HepG2 (cell line): ENCODE measurements at regions not wholly inside any gene's neighbourhood (a gene's known extent, or its start where the extent isn't known, plus 50 kb on each side); places are given as distances from the start of the nearest gene placed in this dataset.

Experiments
- ATAC-seq: fragments of 200-7000 bp; cut with Tn5 transposase; 3 replicates; pipeline ENCODE4 v1.9.1; 2020; ENCODE audit warnings: mild to moderate bottlenecking, moderate library complexity
- BruUV-seq: library from RNA; stranded (reverse); fragments of 400-500 nt; replicated peaks from 2 replicates; lab custom pipeline; 2021; lab: Mats Ljungman, UMichigan
- CTCF ChIA-PET: fragments of 300-600 bp; formaldehyde crosslinking; extraction: SDS; loops from one replicate; lab custom pipeline; 2021; ENCODE audit warnings: low total read pairs, inconsistent platforms, low intra/inter-chr PET ratio; lab: Yijun Ruan, JAX
- POLR2A ChIA-PET: fragments of 350-600 bp; sonication (Branson Sonifier 250); formaldehyde crosslinking; loops from one replicate; lab custom pipeline; 2020; ENCODE audit warnings: antibody characterized with exemption, inconsistent platforms; lab: Yijun Ruan, JAX
- DNase-seq: peaks from one replicate; pipeline ENCODE4 v3.0.0-alpha.2; 2015; ENCODE audit warnings: low spot score
- FAIRE-seq: peaks from 3 replicates; lab custom pipeline; 2011; peaks lifted over from hg19 to GRCh38; lab: Jason Lieb, UNC
- H2AFZ ChIP-seq: one replicate; pipeline ENCODE4 v1.6.1; 2011; ENCODE audit warnings: low read length, inconsistent platforms
- H3K27ac ChIP-seq: fragments of 300-600 bp; 3 replicates; pipeline ENCODE4 v1.8.0; 2011; ENCODE audit warnings: mixed run types, mild to moderate bottlenecking, mixed read lengths, low read length, inconsistent platforms; ENCODE audit not compliant: insufficient read depth; ENCODE audit errors: extremely low read length
- H3K27me3 ChIP-seq, 2 experiments: fragments of 200-600 bp in 1 of 2; 2 replicates in 1 of 2; 3 replicates in 1 of 2; pipeline versions ENCODE4 v1.6.0 to v1.8.0; 2011; ENCODE audit warnings: low read length in 2 of 2, mild to moderate bottlenecking in 2 of 2, moderate library complexity in 2 of 2, inconsistent platforms in 1 of 2; ENCODE audit not compliant: insufficient read depth in 2 of 2, control insufficient read depth in 1 of 2
- H3K36me3 ChIP-seq, 2 experiments: fragments of 200-600 bp in 1 of 2; replicated peaks in 1 of 2; 2 replicates in 1 of 2; 3 replicates in 1 of 2; pipeline versions ENCODE4 v1.5.1 to v1.8.0; 2011; ENCODE audit warnings: low read length in 2 of 2, inconsistent platforms in 1 of 2; ENCODE audit not compliant: insufficient read depth in 2 of 2, control insufficient read depth in 1 of 2
- H3K4me1 ChIP-seq: 2 replicates; pipeline ENCODE4 v1.5.1; 2012; ENCODE audit warnings: low read length, inconsistent platforms; ENCODE audit not compliant: insufficient read depth
- H3K4me2 ChIP-seq: 2 replicates; pipeline ENCODE4 v1.6.0; 2011; ENCODE audit warnings: low read depth, low read length, inconsistent platforms
- H3K4me3 ChIP-seq, 3 experiments: fragments of 200-600 bp in 1 of 3; sonication (generic), shearing (Covaris generic) in 1 of 3; replicated peaks in 1 of 3; 2 replicates each; pipeline ENCODE4 v1.5.1; 2011 to 2016; ENCODE audit warnings: low read length in 3 of 3, inconsistent platforms in 2 of 3, low read depth in 2 of 3, mild to moderate bottlenecking in 2 of 3, control low read depth in 1 of 3, mixed read lengths in 1 of 3; ENCODE audit not compliant: insufficient read depth in 1 of 3
- H3K79me2 ChIP-seq: one replicate; pipeline ENCODE4 v1.6.1; 2011; ENCODE audit warnings: low read length, inconsistent platforms; ENCODE audit not compliant: insufficient read depth
- H3K9ac ChIP-seq: 2 replicates; pipeline ENCODE4 v1.6.0; 2011; ENCODE audit warnings: mild to moderate bottlenecking, low read depth, low read length, inconsistent platforms; ENCODE audit not compliant: insufficient read depth
- H3K9me3 ChIP-seq: 2 replicates; pipeline ENCODE4 v1.5.1; 2012; ENCODE audit warnings: mild to moderate bottlenecking, low read length
- H4K20me1 ChIP-seq: 2 replicates; pipeline ENCODE4 v1.6.0; 2011; ENCODE audit warnings: inconsistent platforms, mild to moderate bottlenecking, low read length, moderate library complexity; ENCODE audit not compliant: insufficient read depth
- BHLHE40 ChIP-seq: IDR thresholded peaks from 2 replicates; pipeline ENCODE4 v1.6.1; 2011; ENCODE audit warnings: low read length, improper control_type of control experiment
- DBP ChIP-seq: sonication (generic); formaldehyde crosslinking; IDR thresholded peaks from 2 replicates; pipeline ENCODE4 v1.4.0; 2020; ENCODE audit warnings: missing genetic modification reagents; ENCODE audit errors: not compliant biosample characterization
- FOSL1 ChIP-seq: sonication (generic); formaldehyde crosslinking; IDR thresholded peaks from 2 replicates; pipeline ENCODE4 v1.9.0; 2021; ENCODE audit warnings: missing genetic modification reagents, borderline replicate concordance
- KDM4B ChIP-seq: sonication (generic); formaldehyde crosslinking; IDR thresholded peaks from 2 replicates; pipeline ENCODE4 v1.4.0; 2020; ENCODE audit warnings: missing genetic modification reagents
- RCOR2 ChIP-seq: IDR thresholded peaks from 2 replicates; pipeline ENCODE4 v1.6.1; 2016; ENCODE audit warnings: missing biosample characterization, missing genetic modification reagents
- STAT5B ChIP-seq: sonication (generic); formaldehyde crosslinking; IDR thresholded peaks from 2 replicates; pipeline ENCODE4 v1.4.0; 2020; ENCODE audit warnings: missing genetic modification reagents
- U2AF1 ChIP-seq: fragments of 200-400 bp; formaldehyde crosslinking; optimal IDR thresholded peaks from 2 replicates; pipeline ENCODE3; 2017; ENCODE audit warnings: mild to moderate bottlenecking, low read depth, low read length
- ZBTB4 ChIP-seq: sonication (generic); formaldehyde crosslinking; IDR thresholded peaks from 2 replicates; pipeline ENCODE4 v1.4.0; 2020; ENCODE audit warnings: missing genetic modification reagents, mild to moderate bottlenecking, borderline replicate concordance
- ZBTB7B ChIP-seq: sonication (generic); formaldehyde crosslinking; IDR thresholded peaks from 2 replicates; pipeline ENCODE4 v1.4.0; 2020; ENCODE audit warnings: missing genetic modification reagents
- ZHX1 ChIP-seq: sonication (generic); formaldehyde crosslinking; IDR thresholded peaks from 2 replicates; pipeline ENCODE4 v1.8.1; 2022; ENCODE audit warnings: low read depth, mild to moderate bottlenecking, missing genetic modification reagents
- ZNF292 ChIP-seq: sonication (generic); formaldehyde crosslinking; IDR thresholded peaks from 2 replicates; pipeline ENCODE4 v1.8.1; 2022; ENCODE audit warnings: mild to moderate bottlenecking, low read depth, missing genetic modification reagents, borderline replicate concordance
- ZNF451 ChIP-seq: sonication (generic); formaldehyde crosslinking; IDR thresholded peaks from 2 replicates; pipeline ENCODE4 v1.5.0; 2020; ENCODE audit warnings: mild to moderate bottlenecking, missing genetic modification reagents
- ZNF484 ChIP-seq: sonication (generic); formaldehyde crosslinking; IDR thresholded peaks from 2 replicates; pipeline ENCODE4 v1.5.1; 2020; ENCODE audit warnings: mild to moderate bottlenecking, low read depth, missing genetic modification reagents, borderline replicate concordance
- ZNF772 ChIP-seq: sonication (generic); formaldehyde crosslinking; IDR thresholded peaks from 2 replicates; pipeline ENCODE4 v1.5.0; 2020; ENCODE audit warnings: mild to moderate bottlenecking, missing genetic modification reagents
- ZNF780A ChIP-seq: sonication (generic); formaldehyde crosslinking; IDR thresholded peaks from 2 replicates; pipeline ENCODE4 v1.8.0; 2022; ENCODE audit warnings: mild to moderate bottlenecking, missing genetic modification reagents, moderate library complexity
- WGBS: methylation state at CpG from one replicate; pipeline ENCODE4 v1.1.6; 2017; ENCODE audit warnings: low lambda C conversion rate; 5-methylcytosine and 5-hydroxymethylcytosine counted together
- in situ Hi-C: cut with HindIII; loops from 2 replicates; pipeline ENCODE4 v1.10.0; 2017; ENCODE audit warnings: low pct_unique_long_range_greater_than_20kb; ENCODE audit not compliant: extremely low pct_ligation_motif_present
- intact Hi-C: fragments of 100-400 bp; cut with micrococcal nuclease; formaldehyde crosslinking; loops from one replicate; pipeline ENCODE4 v1.10.0; 2022; ENCODE audit not compliant: unreplicated experiment

- TF ChIP-seq RCOR2 (no peak), ZBTB4 (no peak), ZBTB7B (CRISPR knock-in tag) (no peak), ZNF484 (CRISPR knock-in tag) (no peak)
Measured at GRCh38 chr12:125417446-125417845, 352.2 kb downstream of the AACS start (continued).

GRCh38 chr12:125418902-125419564 lies 353.8 kb downstream of the AACS start:
- 10% methylated on average over 7 of the region's 7 CpGs for WGBS
- intact Hi-C loops, result no loop called here
- Histone ChIP-seq H4K20me1 (no peaks in the 10 kb centered on the region), H3K27me3 (peaks cover 1 to 3% of the 10 kb centered on the region in 2 experiments; a peak in 1 of 5 replicates), H3K4me2 (no peak overlapping the region), H3K9ac (no peak overlapping the region), H3K4me3 (no peak overlapping the region), H3K36me3 (no peaks in the 10 kb centered on the region), H3K79me2 (no peaks in the 10 kb centered on the region), H3K4me1 (no peaks in the 10 kb centered on the region), H3K9me3 (no peaks in the 10 kb centered on the region), H3K27ac (no peak overlapping the region), H2AFZ (no peak overlapping the region)
- in situ Hi-C loops, result no loop called here
- CTCF ChIA-PET, result no interaction called here
- BruUV-seq, result no TSS peak
- ATAC-seq (no peak), FAIRE-seq (no peak), DNase-seq (no peak)
- TF ChIP-seq FOSL1 (CRISPR knock-in tag) (no peak), ZNF451 (CRISPR knock-in tag) (no peak), U2AF1 (no peak), STAT5B (CRISPR knock-in tag) (no peak), ZNF292 (CRISPR knock-in tag) (no peak), BHLHE40 (no peak), KDM4B (no peak), ZHX1 (CRISPR knock-in tag) (no peak), DBP (CRISPR knock-in tag) (no peak), ZNF772 (CRISPR knock-in tag) (no peak), ZNF780A (CRISPR knock-in tag) (no peak)
- POLR2A ChIA-PET, result no interaction called here
